ENCODE measurements at regions not wholly inside any gene's neighbourhood (a gene's known extent, or its start where the extent isn't known, plus 50 kb on each side); places are given as distances from the start of the nearest gene placed in this dataset.

DNA sequence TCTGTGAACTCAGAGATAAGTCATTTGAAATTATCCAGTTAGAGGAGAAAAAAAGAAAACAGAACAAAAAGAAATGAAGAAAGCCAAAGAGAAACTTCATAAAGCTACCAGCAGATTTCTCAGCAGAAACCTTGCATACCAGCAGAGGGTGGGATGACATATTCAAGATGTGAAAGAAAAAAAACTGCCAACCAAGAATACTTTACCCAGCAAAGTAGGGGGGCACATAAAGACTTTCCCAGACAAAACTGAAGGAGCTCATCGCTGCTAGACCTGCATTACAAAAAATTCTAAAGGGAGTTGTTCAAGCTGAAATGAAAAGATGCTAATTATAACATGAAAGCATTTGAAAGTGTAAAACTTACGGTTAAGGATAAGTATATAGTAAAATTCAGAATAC is 246.3 kb downstream of the FNDC1 start:
- Histone ChIP-seq H2AFZ (ENCODE audit: low read depth, low read length) (no peak overlapping the region), H3K9me1 (ENCODE audit: control insufficient read depth, insufficient read depth, low read length) (no peaks in the 10 kb centered on the region), H3K79me2 (ENCODE audit: control insufficient read depth, insufficient read depth, low read length) (no peaks in the 10 kb centered on the region), H3K36me3 (ENCODE audit: control insufficient read depth, insufficient read depth, low read length) (no peaks in the 10 kb centered on the region), H3K4me2 (ENCODE audit: insufficient read depth, low read length) (no peak overlapping the region), H3K4me1 (replicated peaks in 1 of 2; ENCODE audit: control insufficient read depth in 2 of 2, insufficient read depth in 2 of 2, low read length in 2 of 2) (no peaks in the 10 kb centered on the region), H3K9me3 (replicated peaks; ENCODE audit: control insufficient read depth, insufficient read depth, low read depth, low read length) (no peaks in the 10 kb centered on the region), H4K20me1 (replicated peaks; ENCODE audit: control insufficient read depth, insufficient read depth, low read length) (no peaks in the 10 kb centered on the region), H3K27me3 (ENCODE audit: control insufficient read depth in 2 of 2, insufficient read depth in 2 of 2, low read length in 2 of 2) (peaks cover 0 to 5% of the 10 kb centered on the region in 2 experiments; a peak in 1 of 5 replicates), H3K4me3 (no peak overlapping the region), H3K9ac (ENCODE audit: insufficient read depth in 1 of 2, low read depth in 2 of 2, low read length in 2 of 2) (no peak overlapping the region), H3K27ac (ENCODE audit: extremely low read depth, low read depth, low read length) (no peak overlapping the region)
- WGBS (ENCODE audit: insufficient coverage, low coverage, missing lambda C conversion rate): 0% methylated on average over 2 of the region's 2 CpGs
- TF ChIP-seq, protein P1, sequence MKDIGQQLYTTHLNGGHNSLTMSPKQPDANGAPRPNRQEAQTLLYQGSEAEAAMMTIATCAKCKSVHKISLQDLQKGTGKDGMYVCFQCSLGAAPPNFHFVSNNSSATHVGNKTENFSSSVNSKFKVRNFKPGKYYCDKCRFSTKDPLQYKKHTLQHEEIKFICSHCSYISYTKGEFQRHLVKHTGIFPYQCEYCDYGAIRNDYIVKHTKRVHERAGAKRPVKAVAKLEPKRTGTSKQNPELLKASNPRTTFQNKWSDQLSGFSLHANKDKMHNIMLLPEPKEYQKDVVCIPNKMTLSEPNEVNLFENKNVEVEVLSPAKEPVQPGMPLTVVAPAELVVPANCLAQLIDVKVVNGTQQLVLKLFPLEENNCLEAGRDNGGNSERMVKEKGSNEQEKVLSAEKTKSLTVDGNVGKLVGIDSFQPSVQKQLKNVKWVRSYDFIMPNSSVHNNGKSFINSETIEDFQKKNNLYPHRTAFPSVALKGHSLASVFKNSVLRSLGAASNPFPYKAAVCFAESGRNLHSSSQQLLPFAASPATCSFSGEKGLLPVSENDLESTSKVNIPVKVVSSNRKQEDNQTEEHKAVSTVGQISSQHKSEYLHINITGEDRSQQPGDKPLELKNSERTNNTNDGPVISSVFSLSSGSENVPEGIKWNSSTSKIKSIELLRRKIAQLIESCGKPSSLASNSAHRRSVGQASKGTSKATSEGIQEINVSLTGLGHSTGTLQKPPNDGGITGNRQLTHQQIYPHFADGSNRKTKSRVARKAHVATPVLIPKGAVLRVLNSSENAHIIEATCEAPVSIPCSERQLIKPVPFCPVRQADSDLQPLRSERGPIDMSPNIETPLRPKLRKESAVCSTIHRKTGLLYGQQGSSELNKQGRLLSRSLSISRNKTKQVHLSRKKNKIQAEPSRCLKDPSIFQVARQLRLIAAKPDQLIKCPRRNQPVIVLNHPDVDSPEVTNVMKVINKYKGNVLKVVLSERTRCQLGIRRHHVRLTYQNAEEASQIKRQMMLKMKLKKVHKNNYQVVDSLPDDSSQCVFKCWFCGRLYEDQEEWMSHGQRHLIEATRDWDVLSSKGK (CRISPR knock-in tag; IDR thresholded peaks at IDR 0.05): no peak
- TF ChIP-seq, protein P2, sequence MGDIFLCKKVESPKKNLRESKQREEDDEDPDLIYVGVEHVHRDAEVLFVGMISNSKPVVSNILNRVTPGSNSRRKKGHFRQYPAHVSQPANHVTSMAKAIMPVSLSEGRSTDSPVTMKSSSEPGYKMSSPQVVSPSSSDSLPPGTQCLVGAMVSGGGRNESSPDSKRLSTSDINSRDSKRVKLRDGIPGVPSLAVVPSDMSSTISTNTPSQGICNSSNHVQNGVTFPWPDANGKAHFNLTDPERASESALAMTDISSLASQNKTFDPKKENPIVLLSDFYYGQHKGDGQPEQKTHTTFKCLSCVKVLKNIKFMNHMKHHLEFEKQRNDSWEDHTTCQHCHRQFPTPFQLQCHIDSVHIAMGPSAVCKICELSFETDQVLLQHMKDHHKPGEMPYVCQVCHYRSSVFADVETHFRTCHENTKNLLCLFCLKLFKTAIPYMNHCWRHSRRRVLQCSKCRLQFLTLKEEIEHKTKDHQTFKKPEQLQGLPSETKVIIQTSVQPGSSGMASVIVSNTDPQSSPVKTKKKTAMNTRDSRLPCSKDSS (IDR thresholded peaks at IDR 0.05; ENCODE audit: low read depth, partially characterized antibody): peak; percentile 71
- POLR2A ChIA-PET: no interaction called here
- no peak for ATAC-seq
- intact Hi-C loops (cut with micrococcal nuclease): no loop called here
- CTCF ChIA-PET (ENCODE audit: low intra/inter-chr PET ratio): no interaction called here
- DNase-seq (ENCODE audit: extremely low read depth in 1 of 4, low spot score in 3 of 4): no peak
- in situ Hi-C loops (cut with MboI): no loop called here
- no peak for FAIRE-seq
- BruUV-seq (replicated peaks): no TSS peak

Data from K562 (cell line).